Neural cell (in vitro differentiated cells): ENCODE measurements at regions not wholly inside any gene's neighbourhood (a gene's known extent, or its start where the extent isn't known, plus 50 kb on each side); places are given as distances from the start of the nearest gene placed in this dataset.

Source experiments
- CTCF ChIP-seq: fragments of 450-650 bp; IDR thresholded peaks from 2 replicates; pipeline ENCODE4 v1.5.1; 2014; ENCODE audit warnings: antibody characterized with exemption, mild to moderate bottlenecking, moderate library complexity; ENCODE audit not compliant: poor library complexity, severe bottlenecking
- EP300 ChIP-seq: fragments of 450-650 bp; conservative IDR thresholded peaks from 2 replicates; pipeline ENCODE4 v1.6.1; 2014; ENCODE audit warnings: antibody characterized with exemption, mild to moderate bottlenecking, moderate library complexity; ENCODE audit not compliant: poor library complexity, severe bottlenecking
- EZH2 ChIP-seq: fragments of 200-600, 300-800 bp; shearing (Covaris generic), sonication (generic); IDR thresholded peaks from 2 replicates; pipeline ENCODE4 v1.6.1; 2014; ENCODE audit warnings: antibody characterized with exemption, low read length, borderline replicate concordance, mild to moderate bottlenecking; ENCODE audit not compliant: insufficient read depth, poor library complexity, severe bottlenecking
- MXI1 ChIP-seq: fragments of 450-650 bp; conservative IDR thresholded peaks from 2 replicates; pipeline ENCODE4 v1.6.1; 2014; ENCODE audit warnings: antibody characterized with exemption, mild to moderate bottlenecking; ENCODE audit not compliant: poor library complexity, severe bottlenecking
- POLR2AphosphoS5 ChIP-seq: IDR thresholded peaks from 2 replicates; pipeline ENCODE4 v1.6.1; 2012
- RAD21 ChIP-seq: fragments of 450-650 bp; conservative IDR thresholded peaks from 2 replicates; pipeline ENCODE4 v1.6.1; 2014; ENCODE audit warnings: antibody characterized with exemption, mild to moderate bottlenecking, moderate library complexity
- REST ChIP-seq: IDR thresholded peaks from 2 replicates; pipeline ENCODE4 v1.6.1; 2012; ENCODE audit warnings: borderline replicate concordance
- SMC3 ChIP-seq: fragments of 450-650 bp; conservative IDR thresholded peaks from 2 replicates; pipeline ENCODE4 v1.6.1; 2014; ENCODE audit warnings: antibody characterized with exemption, mild to moderate bottlenecking, moderate library complexity; ENCODE audit not compliant: poor library complexity
- TAF1 ChIP-seq: IDR thresholded peaks from 2 replicates; pipeline ENCODE4 v1.6.1; 2012; ENCODE audit warnings: low read depth

GRCh38 chr1:173341307-173341706 is 134.2 kb upstream of the TNFSF4 start:
- TF ChIP-seq CTCF (no peak), EP300 (no peak), TAF1 (no peak), EZH2 (no peak), SMC3 (no peak), RAD21 (no peak), POLR2AphosphoS5 (no peak), MXI1 (no peak), REST (no peak)
